ENCODE measurements at regions not wholly inside any gene's neighbourhood (a gene's known extent, or its start where the extent isn't known, plus 50 kb on each side); places are given as distances from the start of the nearest gene placed in this dataset.

GRCh38 chr5:108636135-108636853, 111.4 kb upstream of the FER start:
- Histone ChIP-seq H3K4me1 (ENCODE audit: insufficient read depth, low read length, poor library complexity, severe bottlenecking) (peaks cover 5% of the 10 kb centered on the region), H2AFZ (ENCODE audit: low read length) (no peak overlapping the region)
- no peak for TF ChIP-seq CTCF (conservative IDR thresholded peaks at IDR 0.05; ENCODE audit: low read length)
- no peak for TF ChIP-seq EZH2phosphoT487 (IDR thresholded peaks at IDR 0.05; ENCODE audit: borderline replicate concordance)

GRCh38 chr5:108634617-108635288, 112.9 kb upstream of the FER start:
- H3K36me3 ChIP-seq (ENCODE audit: insufficient read depth, low read length), result no peaks in the 10 kb centered on the region
- H3K79me2 ChIP-seq (ENCODE audit: insufficient read depth, low read length), result no peaks in the 10 kb centered on the region
- no peaks in the 10 kb centered on the region for H4K20me1 ChIP-seq (ENCODE audit: insufficient read depth, low read length, poor library complexity, severe bottlenecking)
- H3K9me2 ChIP-seq (replicated peaks; ENCODE audit: low read depth, low read length), result no peaks in the 10 kb centered on the region
- H3K4me2 ChIP-seq (ENCODE audit: low read depth, low read length, poor library complexity, severe bottlenecking), result no peak overlapping the region
- no peak overlapping the region for H2AFZ ChIP-seq (ENCODE audit: low read length)
- H3K4me1 ChIP-seq (ENCODE audit: insufficient read depth, low read length, poor library complexity, severe bottlenecking), result peaks cover 19% of the 10 kb centered on the region
- no peak for TF ChIP-seq EZH2phosphoT487 (IDR thresholded peaks at IDR 0.05; ENCODE audit: borderline replicate concordance)
- no peaks in the 10 kb centered on the region for H3K27me3 ChIP-seq (ENCODE audit: insufficient read depth, low read length, poor library complexity, severe bottlenecking)
- no peaks in the 10 kb centered on the region for H3K9me3 ChIP-seq (ENCODE audit: insufficient read depth, low read depth, low read length)
- H3F3A ChIP-seq (ENCODE audit: low read depth), result no peaks in the 10 kb centered on the region
- H3K4me3 ChIP-seq (ENCODE audit: low read length, poor library complexity, severe bottlenecking), result no peak overlapping the region
- no peak overlapping the region for H3K9ac ChIP-seq (ENCODE audit: low read depth, low read length, poor library complexity, severe bottlenecking)

More at GRCh38 chr5:108636135-108636853, 111.4 kb upstream of the FER start:
- Histone ChIP-seq H3K36me3 (ENCODE audit: insufficient read depth, low read length) (no peaks in the 10 kb centered on the region), H3K9me2 (replicated peaks; ENCODE audit: low read depth, low read length) (no peaks in the 10 kb centered on the region), H3K4me3 (ENCODE audit: low read length, poor library complexity, severe bottlenecking) (no peak overlapping the region), H3K79me2 (ENCODE audit: insufficient read depth, low read length) (no peaks in the 10 kb centered on the region), H4K20me1 (ENCODE audit: insufficient read depth, low read length, poor library complexity, severe bottlenecking) (no peaks in the 10 kb centered on the region), H3K27me3 (ENCODE audit: insufficient read depth, low read length, poor library complexity, severe bottlenecking) (no peaks in the 10 kb centered on the region), H3K4me2 (ENCODE audit: low read depth, low read length, poor library complexity, severe bottlenecking) (no peak overlapping the region), H3F3A (ENCODE audit: low read depth) (no peaks in the 10 kb centered on the region), H3K9me3 (ENCODE audit: insufficient read depth, low read depth, low read length) (no peaks in the 10 kb centered on the region), H3K9ac (ENCODE audit: low read depth, low read length, poor library complexity, severe bottlenecking) (no peak overlapping the region)

GRCh38 chr5:108634010-108634616, 113.6 kb upstream of the FER start:
- H3K9me3 ChIP-seq (ENCODE audit: insufficient read depth, low read depth, low read length), result no peaks in the 10 kb centered on the region
- no peaks in the 10 kb centered on the region for H3K27me3 ChIP-seq (ENCODE audit: insufficient read depth, low read length, poor library complexity, severe bottlenecking)
- no peaks in the 10 kb centered on the region for H3F3A ChIP-seq (ENCODE audit: low read depth)
- no peak overlapping the region for H3K9ac ChIP-seq (ENCODE audit: low read depth, low read length, poor library complexity, severe bottlenecking)
- H2AFZ ChIP-seq (ENCODE audit: low read length), result no peak overlapping the region
- no peak overlapping the region for H3K4me2 ChIP-seq (ENCODE audit: low read depth, low read length, poor library complexity, severe bottlenecking)
- no peaks in the 10 kb centered on the region for H3K36me3 ChIP-seq (ENCODE audit: insufficient read depth, low read length)
- peaks cover 20% of the 10 kb centered on the region for H3K4me1 ChIP-seq (ENCODE audit: insufficient read depth, low read length, poor library complexity, severe bottlenecking)
- no peaks in the 10 kb centered on the region for H3K79me2 ChIP-seq (ENCODE audit: insufficient read depth, low read length)
- TF ChIP-seq EZH2phosphoT487 (IDR thresholded peaks at IDR 0.05; ENCODE audit: borderline replicate concordance) (no peak), CTCF (conservative IDR thresholded peaks at IDR 0.05; ENCODE audit: low read length) (no peak)
- no peaks in the 10 kb centered on the region for H4K20me1 ChIP-seq (ENCODE audit: insufficient read depth, low read length, poor library complexity, severe bottlenecking)
- H3K4me3 ChIP-seq (ENCODE audit: low read length, poor library complexity, severe bottlenecking), result no peak overlapping the region
- no peaks in the 10 kb centered on the region for H3K9me2 ChIP-seq (replicated peaks; ENCODE audit: low read depth, low read length)

Data from Loucy (cell line).